HG02938 (cell line): ENCODE measurements at regions not wholly inside any gene's neighbourhood (a gene's known extent, or its start where the extent isn't known, plus 50 kb on each side); places are given as distances from the start of the nearest gene placed in this dataset.
"Not testable (repeated sequence)": the region's sequence is repeated elsewhere in the genome, so short reads cannot be mapped to it uniquely, and the experiment has no call there.

Source experiments
- ATAC-seq: cut with Tn5 transposase; IDR thresholded peaks from one replicate; pipeline ENCODE4 v1.9.1; 2021; ENCODE audit warnings: mild to moderate bottlenecking, moderate library complexity; ENCODE audit not compliant: unreplicated experiment

GRCh38 chr5:66411701-66412100 is 184.5 kb upstream of the MAST4 start:
- no peak for ATAC-seq

GRCh38 chr5:66413931-66414330 is 182.3 kb upstream of the MAST4 start:
- no peak for ATAC-seq

GRCh38 chr5:66415208-66415607 is 181.0 kb upstream of the MAST4 start:
- ATAC-seq: no peak

- no peak for ATAC-seq
Measured at GRCh38 chr5:66416698-66417097, 179.5 kb upstream of the MAST4 start.

GRCh38 chr5:66417781-66418180 is 178.4 kb upstream of the MAST4 start:
- ATAC-seq: no peak

- ATAC-seq: no peak
Measured at GRCh38 chr5:66423484-66423883, 172.7 kb upstream of the MAST4 start.

GRCh38 chr5:66425842-66426241 is 170.4 kb upstream of the MAST4 start:
- no peak for ATAC-seq

GRCh38 chr5:66426259-66427138 is 169.7 kb upstream of the MAST4 start:
- no peak for ATAC-seq

GRCh38 chr5:66427139-66427442 is 169.1 kb upstream of the MAST4 start:
- ATAC-seq: no peak

- ATAC-seq: no peak
Measured at GRCh38 chr5:66436721-66437120, 159.5 kb upstream of the MAST4 start.

GRCh38 chr5:66438087-66438486 is 158.1 kb upstream of the MAST4 start:
- no peak for ATAC-seq

GRCh38 chr5:66438696-66439095 is 157.5 kb upstream of the MAST4 start:
- ATAC-seq: no peak

GRCh38 chr5:66440202-66440680 is 156.0 kb upstream of the MAST4 start:
- peak; percentile 48 for ATAC-seq

- ATAC-seq: no peak
Measured at GRCh38 chr5:66441351-66441750, 154.8 kb upstream of the MAST4 start.

- no peak for ATAC-seq
Measured at GRCh38 chr5:66442951-66443445, 153.2 kb upstream of the MAST4 start.

GRCh38 chr5:66443462-66444130 is 152.6 kb upstream of the MAST4 start:
- ATAC-seq: no peak

- not testable (repeated sequence) for ATAC-seq
Measured at GRCh38 chr5:66448070-66448469, 148.1 kb upstream of the MAST4 start.

GRCh38 chr5:66450237-66450636 is 146.0 kb upstream of the MAST4 start:
- ATAC-seq: no peak

GRCh38 chr5:66450988-66451387 is 145.2 kb upstream of the MAST4 start:
- ATAC-seq: no peak

GRCh38 chr5:66452109-66452508 is 144.1 kb upstream of the MAST4 start:
- ATAC-seq: no peak

GRCh38 chr5:66454186-66455078 is 141.8 kb upstream of the MAST4 start:
- no peak for ATAC-seq
